ENCODE measurements at regions not wholly inside any gene's neighbourhood (a gene's known extent, or its start where the extent isn't known, plus 50 kb on each side); places are given as distances from the start of the nearest gene placed in this dataset.

GRCh38 chr1:232385221-232385620 lies 244.7 kb downstream of the SIPA1L2 start:
- Histone ChIP-seq H3K4me1 (no peaks in the 10 kb centered on the region), H3K36me3 (no peaks in the 10 kb centered on the region), H3K9me3 (no peaks in the 10 kb centered on the region), H3K27me3 (no peaks in the 10 kb centered on the region), H3K4me3 (no peak overlapping the region), H3K27ac (no peak overlapping the region)
- DNase-seq: no peak
- intact Hi-C loops (cut with DNase I; ENCODE audit: low total_unique reads): no loop called here
- no peak for TF ChIP-seq CTCF (IDR thresholded peaks at IDR 0.05)

- Histone ChIP-seq H3K9me3 (no peaks in the 10 kb centered on the region), H3K27me3 (no peaks in the 10 kb centered on the region), H3K27ac (no peak overlapping the region), H3K36me3 (no peaks in the 10 kb centered on the region), H3K4me3 (no peak overlapping the region), H3K4me1 (no peaks in the 10 kb centered on the region)
- DNase-seq: no peak
- TF ChIP-seq CTCF (IDR thresholded peaks at IDR 0.05): no peak
- intact Hi-C loops (cut with DNase I; ENCODE audit: low total_unique reads): no loop called here
Measured at GRCh38 chr1:232384171-232384883, 245.6 kb downstream of the SIPA1L2 start.

GRCh38 chr1:232383455-232384123 lies 246.3 kb downstream of the SIPA1L2 start:
- intact Hi-C loops (cut with DNase I; ENCODE audit: low total_unique reads): no loop called here
- Histone ChIP-seq H3K27me3 (no peaks in the 10 kb centered on the region), H3K27ac (no peak overlapping the region), H3K4me3 (no peak overlapping the region), H3K9me3 (no peaks in the 10 kb centered on the region), H3K4me1 (peaks cover 0 to 2% (median under 1%) of the 10 kb centered on the region in 4 donors), H3K36me3 (no peaks in the 10 kb centered on the region)
- TF ChIP-seq CTCF (IDR thresholded peaks at IDR 0.05): no peak
- DNase-seq: no peak

- H3K27me3 ChIP-seq: no peaks in the 10 kb centered on the region
- no peaks in the 10 kb centered on the region for H3K9me3 ChIP-seq
- H3K4me1 ChIP-seq: peaks cover 0 to 7% (median 3%) of the 10 kb centered on the region in 4 donors
- DNase-seq: no peak
- no peaks in the 10 kb centered on the region for H3K36me3 ChIP-seq
- no peak overlapping the region for H3K27ac ChIP-seq
- no peak overlapping the region for H3K4me3 ChIP-seq
- intact Hi-C loops (cut with DNase I; ENCODE audit: low total_unique reads): no loop called here
- TF ChIP-seq CTCF (IDR thresholded peaks at IDR 0.05): no peak
Measured at GRCh38 chr1:232382671-232383070, 247.3 kb downstream of the SIPA1L2 start.

GRCh38 chr1:232381394-232382100 lies 248.4 kb downstream of the SIPA1L2 start:
- intact Hi-C loops (cut with DNase I; ENCODE audit: low total_unique reads): no loop called here
- DNase-seq: no peak
- Histone ChIP-seq H3K4me1 (peaks cover 0 to 7% (median 3%) of the 10 kb centered on the region in 4 donors), H3K27me3 (no peaks in the 10 kb centered on the region), H3K9me3 (no peaks in the 10 kb centered on the region), H3K27ac (no peak overlapping the region), H3K4me3 (no peak overlapping the region), H3K36me3 (no peaks in the 10 kb centered on the region)
- TF ChIP-seq CTCF (IDR thresholded peaks at IDR 0.05): no peak

Data from tibial artery (tissue), 4 donors.